ENCODE measurements at regions not wholly inside any gene's neighbourhood (a gene's known extent, or its start where the extent isn't known, plus 50 kb on each side); places are given as distances from the start of the nearest gene placed in this dataset.

DNA sequence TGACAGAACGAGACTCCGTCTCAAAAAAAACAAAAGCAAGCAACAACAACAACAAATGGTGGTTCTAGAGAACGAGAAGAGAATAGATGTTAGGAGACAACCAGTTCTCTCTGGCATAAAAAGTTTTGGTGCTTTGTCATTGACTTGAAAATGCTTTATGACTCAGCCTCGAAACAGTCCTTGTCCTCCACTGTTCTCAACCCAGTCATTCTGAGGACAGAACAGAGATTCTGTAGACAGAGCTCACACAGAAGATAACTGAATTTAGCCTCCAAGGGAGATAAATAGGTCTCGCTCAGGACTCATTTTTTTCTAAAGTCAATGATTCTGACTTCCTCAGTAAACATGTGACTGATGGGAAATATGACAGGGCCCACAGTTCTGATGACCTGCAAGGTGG is 76.0 kb upstream of the FSTL4 start:
- TF ChIP-seq POLR2A (IDR thresholded peaks at IDR 0.05), result no peak
- TF ChIP-seq, protein P1, sequence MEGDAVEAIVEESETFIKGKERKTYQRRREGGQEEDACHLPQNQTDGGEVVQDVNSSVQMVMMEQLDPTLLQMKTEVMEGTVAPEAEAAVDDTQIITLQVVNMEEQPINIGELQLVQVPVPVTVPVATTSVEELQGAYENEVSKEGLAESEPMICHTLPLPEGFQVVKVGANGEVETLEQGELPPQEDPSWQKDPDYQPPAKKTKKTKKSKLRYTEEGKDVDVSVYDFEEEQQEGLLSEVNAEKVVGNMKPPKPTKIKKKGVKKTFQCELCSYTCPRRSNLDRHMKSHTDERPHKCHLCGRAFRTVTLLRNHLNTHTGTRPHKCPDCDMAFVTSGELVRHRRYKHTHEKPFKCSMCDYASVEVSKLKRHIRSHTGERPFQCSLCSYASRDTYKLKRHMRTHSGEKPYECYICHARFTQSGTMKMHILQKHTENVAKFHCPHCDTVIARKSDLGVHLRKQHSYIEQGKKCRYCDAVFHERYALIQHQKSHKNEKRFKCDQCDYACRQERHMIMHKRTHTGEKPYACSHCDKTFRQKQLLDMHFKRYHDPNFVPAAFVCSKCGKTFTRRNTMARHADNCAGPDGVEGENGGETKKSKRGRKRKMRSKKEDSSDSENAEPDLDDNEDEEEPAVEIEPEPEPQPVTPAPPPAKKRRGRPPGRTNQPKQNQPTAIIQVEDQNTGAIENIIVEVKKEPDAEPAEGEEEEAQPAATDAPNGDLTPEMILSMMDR (IDR thresholded peaks at IDR 0.05), result no peak

Measured in right lobe of liver (tissue), 4 donors.